ENCODE measurements at regions not wholly inside any gene's neighbourhood (a gene's known extent, or its start where the extent isn't known, plus 50 kb on each side); places are given as distances from the start of the nearest gene placed in this dataset.

- TF ChIP-seq IRF3 (IDR thresholded peaks at IDR 0.05; ENCODE audit: low read depth, low read length), result no peak
- TF ChIP-seq TAF1 (IDR thresholded peaks at IDR 0.05; ENCODE audit: borderline replicate concordance, low read depth, low read length), result no peak
- TF ChIP-seq JUND (IDR thresholded peaks at IDR 0.05), result no peak
- no peak for TF ChIP-seq NFIC (IDR thresholded peaks at IDR 0.05; ENCODE audit: borderline replicate concordance)
- no peak for TF ChIP-seq FOSL2 (IDR thresholded peaks at IDR 0.05; ENCODE audit: borderline replicate concordance, low read depth)
- TF ChIP-seq RFX5 (IDR thresholded peaks at IDR 0.05; ENCODE audit: low read length), result no peak
These were observed 168.5 kb upstream of the IRF2BP2 start (continued) for GRCh38 chr1:234778221-234779159.

DNA sequence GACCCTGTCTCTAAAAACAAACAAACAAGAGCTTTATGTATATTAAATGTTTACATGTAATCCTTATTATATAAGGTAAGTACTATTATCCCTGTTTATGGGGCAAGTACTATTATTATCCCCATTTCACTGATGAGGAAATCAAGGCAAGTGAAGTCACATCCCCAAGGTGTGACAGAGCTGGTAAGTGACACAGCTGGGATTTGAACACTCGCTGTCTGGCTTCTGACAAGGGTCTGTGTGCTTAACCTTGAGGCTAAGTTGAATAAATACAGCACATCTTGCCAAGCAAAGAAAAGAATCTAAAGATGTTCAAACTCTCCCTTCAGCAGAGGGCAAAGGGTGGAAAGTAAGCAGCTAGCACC lies 167.9 kb upstream of the IRF2BP2 start:
- no peak overlapping the region for H3K9ac ChIP-seq
- no peak for DNase-seq
- H3K27ac ChIP-seq (ENCODE audit: low read depth in 2 of 2, low read length in 1 of 2), result no peak overlapping the region
- H3K79me2 ChIP-seq (ENCODE audit: insufficient read depth), result no peaks in the 10 kb centered on the region
- H3K9me2 ChIP-seq, result no peaks in the 10 kb centered on the region
- 64% methylated on average over 1 of the region's 1 CpG for WGBS (ENCODE audit: low lambda C conversion rate)
- H2AFZ ChIP-seq (ENCODE audit: low read depth), result no peak overlapping the region
- peaks cover 60% of the 10 kb centered on the region for H3K27me3 ChIP-seq (ENCODE audit: insufficient read depth)
- peaks cover under 1% of the 10 kb centered on the region in 2 experiments; a peak in 1 of 4 replicates for H3K4me1 ChIP-seq (ENCODE audit: control insufficient read depth in 1 of 2, insufficient read depth in 2 of 2, low read depth in 1 of 2, low read length in 1 of 2)
- no peaks in the 10 kb centered on the region for H3F3A ChIP-seq (replicated peaks; ENCODE audit: insufficient read depth)
- H3K4me3 ChIP-seq (ENCODE audit: low read depth in 2 of 2, low read length in 1 of 2), result no peak overlapping the region
- ChIA-PET CTCF (no interaction called here), POLR2A (no interaction called here)
- H3K4me2 ChIP-seq, result no peak overlapping the region
- no peaks in the 10 kb centered on the region for H3K9me3 ChIP-seq
- TF ChIP-seq GATA2 (CRISPR knock-in tag; IDR thresholded peaks at IDR 0.05) (no peak), MEF2A (IDR thresholded peaks at IDR 0.05; ENCODE audit: borderline replicate concordance, low read depth) (no peak), SIN3A (IDR thresholded peaks at IDR 0.05; ENCODE audit: borderline replicate concordance, low read depth, low read length) (no peak), FOSL2 (IDR thresholded peaks at IDR 0.05; ENCODE audit: borderline replicate concordance, low read depth) (no peak), NRF1 (IDR thresholded peaks at IDR 0.05; ENCODE audit: low read depth, low read length) (no peak), PBX3 (IDR thresholded peaks at IDR 0.05) (no peak), TCF12 (IDR thresholded peaks at IDR 0.05) (no peak)
- no peaks in the 10 kb centered on the region for H4K20me1 ChIP-seq (ENCODE audit: insufficient read depth)
- H3K36me3 ChIP-seq (replicated peaks in 1 of 2; ENCODE audit: control insufficient read depth in 1 of 2, insufficient read depth in 2 of 2, low read length in 1 of 2), result no peaks in the 10 kb centered on the region

Data from SK-N-SH (cell line).